H1 (cell line): ENCODE measurements at regions not wholly inside any gene's neighbourhood (a gene's known extent, or its start where the extent isn't known, plus 50 kb on each side); places are given as distances from the start of the nearest gene placed in this dataset.

ENCODE experiments used
- CTCF ChIA-PET: fragments of 300-600 bp; sonication (Branson Sonifier 250); formaldehyde crosslinking; loops from one replicate; lab custom pipeline; 2021; ENCODE audit not compliant: partially characterized antibody; lab: Charles Lee
- POLR2A ChIA-PET: fragments of 300-600 bp; sonication (Branson Sonifier 250); formaldehyde crosslinking; loops from one replicate; lab custom pipeline; 2021; ENCODE audit warnings: inconsistent platforms; ENCODE audit not compliant: partially characterized antibody; lab: Charles Lee
- DNase-seq, 2 experiments: peaks; one replicate each; pipeline versions ENCODE4 v3.0.0 to v3.0.0-alpha.2; 2010 to 2022; ENCODE audit warnings: low spot score in 2 of 2, low read depth in 1 of 2, mixed read lengths in 1 of 2
- FAIRE-seq: peaks from 2 replicates; lab custom pipeline; 2011; peaks lifted over from hg19 to GRCh38; lab: Jason Lieb, UNC
- H2AFZ ChIP-seq: 2 replicates; pipeline ENCODE4 v1.8.1; 2012; ENCODE audit warnings: low read length, inconsistent platforms
- H2AK5ac ChIP-seq: 2 replicates; pipeline ENCODE4 v1.6.1; 2013; ENCODE audit warnings: low read depth, low read length
- H2BK120ac ChIP-seq: replicated peaks from 2 replicates; pipeline ENCODE3; 2013; ENCODE audit warnings: low read depth, low read length, inconsistent platforms
- H2BK12ac ChIP-seq: 2 replicates; pipeline ENCODE4 v1.6.1; 2013; ENCODE audit warnings: low read depth, low read length
- H2BK15ac ChIP-seq: 2 replicates; pipeline ENCODE4 v1.6.1; 2013; ENCODE audit warnings: low read length
- H2BK20ac ChIP-seq: 2 replicates; pipeline ENCODE4 v1.6.1; 2013; ENCODE audit warnings: low read length
- H2BK5ac ChIP-seq: 2 replicates; pipeline ENCODE4 v1.6.1; 2013; ENCODE audit warnings: low read depth, low read length
- H3K14ac ChIP-seq: 2 replicates; pipeline ENCODE4 v1.6.1; 2013; ENCODE audit warnings: inconsistent platforms; ENCODE audit not compliant: insufficient read length
- H3K18ac ChIP-seq: 2 replicates; pipeline ENCODE4 v1.6.1; 2013; ENCODE audit warnings: low read length; ENCODE audit errors: extremely low read depth
- H3K23ac ChIP-seq: 2 replicates; pipeline ENCODE4 v1.6.1; 2013; ENCODE audit warnings: inconsistent platforms; ENCODE audit not compliant: insufficient read length
- H3K23me2 ChIP-seq: 2 replicates; pipeline ENCODE4 v1.6.1; 2013; ENCODE audit warnings: low read depth, low read length
- H3K27ac ChIP-seq: 2 replicates; pipeline ENCODE4 v1.6.1; 2011; ENCODE audit warnings: low read depth, low read length, inconsistent platforms
- H3K27me3 ChIP-seq, 4 experiments: replicated peaks in 1 of 4; 1 replicate in 1 of 4; 2 replicates in 3 of 4; pipeline versions ENCODE4 v1.6.1 to v1.8.1; 2011 to 2013; ENCODE audit warnings: low read length in 3 of 4, mild to moderate bottlenecking in 3 of 4, inconsistent platforms in 2 of 4, mixed read lengths in 2 of 4, moderate library complexity in 1 of 4; ENCODE audit not compliant: control insufficient read depth in 3 of 4, insufficient read depth in 3 of 4; ENCODE audit errors: extremely low read depth in 1 of 4
- H3K36me3 ChIP-seq, 4 experiments: 2 replicates each; pipeline versions ENCODE4 v1.6.1 to v1.8.1; 2011 to 2013; ENCODE audit warnings: mild to moderate bottlenecking in 4 of 4, low read length in 3 of 4, moderate library complexity in 2 of 4, control low read depth in 1 of 4, inconsistent platforms in 1 of 4; ENCODE audit not compliant: insufficient read depth in 4 of 4, control insufficient read depth in 2 of 4
- H3K4ac ChIP-seq: replicated peaks from 2 replicates; pipeline ENCODE3; 2013; ENCODE audit warnings: low read length, low read depth, mixed read lengths, inconsistent platforms; ENCODE audit not compliant: insufficient read length
- H3K4me1 ChIP-seq, 4 experiments: replicated peaks in 1 of 4; 1 replicate in 1 of 4; 2 replicates in 3 of 4; pipeline versions ENCODE4 v1.6.1 to v1.8.1; 2011 to 2013; ENCODE audit warnings: low read length in 3 of 4, inconsistent platforms in 2 of 4, mixed read lengths in 1 of 4; ENCODE audit not compliant: insufficient read depth in 4 of 4, control insufficient read depth in 3 of 4
- H3K4me2 ChIP-seq, 2 experiments: 2 replicates each; pipeline versions ENCODE4 v1.6.1 to v1.8.1; 2011 to 2013; ENCODE audit warnings: low read depth in 2 of 2, low read length in 2 of 2, control low read depth in 1 of 2, inconsistent platforms in 1 of 2, mild to moderate bottlenecking in 1 of 2; ENCODE audit not compliant: insufficient read depth in 1 of 2
- H3K4me3 ChIP-seq, 4 experiments: fragments of 200-600, 300-600 bp in 1 of 4; sonication (generic), shearing (Covaris generic), sonication (Bioruptor Twin) in 1 of 4; 2 replicates each; pipeline versions ENCODE4 v1.5.1 to v1.8.1; 2011 to 2016; ENCODE audit warnings: low read length in 4 of 4, low read depth in 3 of 4, control low read depth in 2 of 4, inconsistent platforms in 2 of 4, mild to moderate bottlenecking in 2 of 4, mixed read lengths in 1 of 4, moderate library complexity in 1 of 4; ENCODE audit not compliant: insufficient read depth in 2 of 4; ENCODE audit errors: extremely low read depth in 1 of 4
- H3K56ac ChIP-seq: replicated peaks from 2 replicates; pipeline ENCODE3; 2013; ENCODE audit warnings: low read depth, mild to moderate bottlenecking, mixed read lengths, low read length, inconsistent platforms; ENCODE audit not compliant: insufficient read length
- H3K79me1 ChIP-seq: 2 replicates; pipeline ENCODE4 v1.6.1; 2013; ENCODE audit warnings: low read depth, low read length, control low read depth
- H3K79me2 ChIP-seq, 2 experiments: 2 replicates each; pipeline versions ENCODE4 v1.6.1 to v1.8.1; 2012 to 2013; ENCODE audit warnings: low read length in 2 of 2, mild to moderate bottlenecking in 2 of 2, inconsistent platforms in 1 of 2; ENCODE audit not compliant: insufficient read depth in 2 of 2, control insufficient read depth in 1 of 2
- H3K9ac ChIP-seq, 4 experiments: replicated peaks in 1 of 4; 1 replicate in 1 of 4; 2 replicates in 3 of 4; pipeline versions ENCODE4 v1.6.1 to v1.8.1; 2011 to 2013; ENCODE audit warnings: low read depth in 3 of 4, low read length in 3 of 4, control low read depth in 2 of 4, mild to moderate bottlenecking in 2 of 4, moderate library complexity in 2 of 4, inconsistent platforms in 1 of 4; ENCODE audit errors: extremely low read depth in 1 of 4
- H3K9me3 ChIP-seq, 2 experiments: 2 replicates each; pipeline versions ENCODE4 v1.6.1 to v1.8.1; 2012 to 2013; ENCODE audit warnings: mild to moderate bottlenecking in 2 of 2, moderate library complexity in 2 of 2, control low read depth in 1 of 2, inconsistent platforms in 1 of 2, low read depth in 1 of 2, low read length in 1 of 2, mixed read lengths in 1 of 2; ENCODE audit not compliant: insufficient read depth in 2 of 2
- H4K20me1 ChIP-seq, 2 experiments: replicated peaks in 1 of 2; 2 replicates each; pipeline versions ENCODE3 to v1.8.1; 2011 to 2013; ENCODE audit warnings: inconsistent platforms in 2 of 2, low read length in 2 of 2, mild to moderate bottlenecking in 1 of 2; ENCODE audit not compliant: insufficient read depth in 2 of 2, control insufficient read depth in 1 of 2
- H4K5ac ChIP-seq: 2 replicates; pipeline ENCODE4 v1.6.1; 2013; ENCODE audit warnings: low read length, low read depth, mixed read lengths, inconsistent platforms; ENCODE audit not compliant: insufficient read length
- H4K8ac ChIP-seq: 2 replicates; pipeline ENCODE4 v1.8.0; 2013; ENCODE audit warnings: mild to moderate bottlenecking, moderate library complexity, low read length, inconsistent platforms; ENCODE audit not compliant: insufficient read depth; ENCODE audit errors: extremely low read depth
- H4K91ac ChIP-seq: replicated peaks from 2 replicates; pipeline ENCODE3; 2013; ENCODE audit warnings: low read length, mixed read lengths, inconsistent platforms; ENCODE audit not compliant: insufficient read length
- CBX8 ChIP-seq: fragments of 300-800, 300-1000 bp; sonication (generic); IDR thresholded peaks from 2 replicates; pipeline ENCODE4 v1.7.1; 2016; ENCODE audit warnings: low read depth, low read length, borderline replicate concordance
- CREB1 ChIP-seq: IDR thresholded peaks from 2 replicates; pipeline ENCODE4 v1.6.1; 2012; ENCODE audit warnings: inconsistent platforms
- EP300 ChIP-seq, 2 experiments: IDR thresholded peaks; 1 replicate in 1 of 2; 2 replicates in 1 of 2; pipeline ENCODE4 v1.6.1; 2011 to 2012; ENCODE audit warnings: low read depth in 2 of 2, low read length in 2 of 2, mild to moderate bottlenecking in 2 of 2, borderline replicate concordance in 1 of 2, inconsistent platforms in 1 of 2, moderate library complexity in 1 of 2
- FOSL1 ChIP-seq: IDR thresholded peaks from 2 replicates; pipeline ENCODE4 v1.6.1; 2011; ENCODE audit warnings: mild to moderate bottlenecking, low read depth, low read length, moderate library complexity; ENCODE audit not compliant: insufficient read depth
- SIN3A ChIP-seq, 2 experiments: IDR thresholded peaks in 1 of 2; conservative IDR thresholded peaks in 1 of 2; 2 replicates each; pipeline ENCODE4 v1.6.1; 2011 to 2012; ENCODE audit warnings: low read length in 2 of 2, improper control_type of control experiment in 1 of 2, low read depth in 1 of 2, mild to moderate bottlenecking in 1 of 2
- SIRT6 ChIP-seq: IDR thresholded peaks from one replicate; pipeline ENCODE4 v1.7.1; 2012; ENCODE audit warnings: low read length, inconsistent platforms
- SP2 ChIP-seq: IDR thresholded peaks from 2 replicates; pipeline ENCODE4 v1.6.1; 2012; ENCODE audit warnings: mild to moderate bottlenecking, low read length, inconsistent platforms
- WGBS, 2 experiments: shearing (Covaris generic) in 1 of 2; methylation state at CpG; one replicate each; pipeline versions ENCODE4 v1.1.6 to v1.1.7; 2013 to 2015; ENCODE audit warnings: low lambda C conversion rate in 2 of 2, mixed read lengths in 2 of 2, inconsistent platforms in 1 of 2, low coverage in 1 of 2, missing lambda C conversion rate in 1 of 2; ENCODE audit not compliant: insufficient replicate concordance in 2 of 2, insufficient coverage in 1 of 2, insufficient read length in 1 of 2; ENCODE audit errors: extremely low coverage in 1 of 2, missing lambda C conversion rate in 1 of 2; 5-methylcytosine and 5-hydroxymethylcytosine counted together
- TF ChIP-seq, protein P1 (sequence below): IDR thresholded peaks from 2 replicates; pipeline ENCODE4 v1.6.1; 2012; ENCODE audit warnings: inconsistent platforms
- TF ChIP-seq, protein P2 (sequence below): IDR thresholded peaks from 2 replicates; pipeline ENCODE4 v1.6.1; 2011; ENCODE audit warnings: low read depth, mild to moderate bottlenecking, low read length; ENCODE audit not compliant: insufficient read depth

DNA sequence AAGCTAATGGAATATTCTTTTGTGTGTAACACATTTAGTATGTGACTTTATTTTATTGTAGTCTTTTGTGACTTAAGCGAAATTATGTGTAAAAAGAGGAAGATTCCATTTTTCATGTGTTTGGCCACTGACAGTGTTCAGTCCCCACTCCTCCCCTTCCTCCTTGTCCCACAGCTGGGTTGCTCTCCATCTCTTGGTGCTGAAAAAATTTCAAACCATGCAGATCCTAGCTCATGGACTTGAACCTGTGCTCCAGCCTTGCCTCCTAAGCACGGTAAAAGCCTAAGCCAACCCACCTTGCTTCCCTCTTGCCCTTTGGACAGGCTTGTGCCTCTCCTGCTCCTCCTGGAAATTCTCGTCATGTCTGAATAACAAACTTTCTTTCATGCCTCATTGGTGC, 2008.5 kb upstream of the TENM3 start:
- Histone ChIP-seq H3K27me3 (no peaks in the 10 kb centered on the region), H4K91ac (no peak overlapping the region), H2BK5ac (no peak overlapping the region), H3K4me3 (no peak overlapping the region), H4K8ac (no peak overlapping the region), H2BK20ac (no peak overlapping the region), H2BK15ac (no peak overlapping the region), H3K23ac (no peak overlapping the region), H3K14ac (no peak overlapping the region), H3K36me3 (no peaks in the 10 kb centered on the region), H2AFZ (no peak overlapping the region), H3K4me2 (no peak overlapping the region), H3K27ac (no peak overlapping the region), H3K18ac (no peak overlapping the region), H3K23me2 (no peaks in the 10 kb centered on the region), H3K56ac (no peak overlapping the region), H3K4ac (no peak overlapping the region), H3K9me3 (no peaks in the 10 kb centered on the region), H4K20me1 (no peaks in the 10 kb centered on the region), H3K4me1 (no peaks in the 10 kb centered on the region), H2AK5ac (no peak overlapping the region), H3K9ac (no peak overlapping the region), H3K79me2 (no peaks in the 10 kb centered on the region), H2BK12ac (no peak overlapping the region), H4K5ac (no peak overlapping the region), H3K79me1 (no peaks in the 10 kb centered on the region), H2BK120ac (no peak overlapping the region)
- DNase-seq (no peak), FAIRE-seq (no peak)
- ChIA-PET POLR2A (no interaction called here), CTCF (no interaction called here)
- TF ChIP-seq, protein P1, sequence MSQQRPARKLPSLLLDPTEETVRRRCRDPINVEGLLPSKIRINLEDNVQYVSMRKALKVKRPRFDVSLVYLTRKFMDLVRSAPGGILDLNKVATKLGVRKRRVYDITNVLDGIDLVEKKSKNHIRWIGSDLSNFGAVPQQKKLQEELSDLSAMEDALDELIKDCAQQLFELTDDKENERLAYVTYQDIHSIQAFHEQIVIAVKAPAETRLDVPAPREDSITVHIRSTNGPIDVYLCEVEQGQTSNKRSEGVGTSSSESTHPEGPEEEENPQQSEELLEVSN, result no peak
- TF ChIP-seq EP300 (IDR thresholded peaks at IDR 0.05; ENCODE audit: borderline replicate concordance in 1 of 2, low read depth in 2 of 2, low read length in 2 of 2), result no peak
- TF ChIP-seq SIRT6, result no peak
- TF ChIP-seq CBX8, result no peak
- no peak for TF ChIP-seq SP2
- no peak for TF ChIP-seq CREB1
- TF ChIP-seq, protein P2, sequence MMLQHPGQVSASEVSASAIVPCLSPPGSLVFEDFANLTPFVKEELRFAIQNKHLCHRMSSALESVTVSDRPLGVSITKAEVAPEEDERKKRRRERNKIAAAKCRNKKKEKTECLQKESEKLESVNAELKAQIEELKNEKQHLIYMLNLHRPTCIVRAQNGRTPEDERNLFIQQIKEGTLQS, result no peak
- TF ChIP-seq SIN3A (conservative IDR thresholded peaks at IDR 0.05 in 1 of 2, IDR thresholded peaks at IDR 0.05 in 1 of 2; ENCODE audit: low read depth in 1 of 2, low read length in 2 of 2), result peak; percentile 68 to 89
- TF ChIP-seq FOSL1, result no peak
- 92% methylated on average over 3 of the region's 3 CpGs; no CpG with 5 or more reads in 1 of the 2 experiments for WGBS, 2 experiments
